H1 (cell line): ENCODE measurements at regions not wholly inside any gene's neighbourhood (a gene's known extent, or its start where the extent isn't known, plus 50 kb on each side); places are given as distances from the start of the nearest gene placed in this dataset.

ENCODE experiments used
- CEBPB ChIP-seq: IDR thresholded peaks from 2 replicates; pipeline ENCODE4 v1.6.1; 2012; ENCODE audit warnings: low read depth, low read length
- CTCF ChIP-seq, 3 experiments: IDR thresholded peaks; 1 replicate in 2 of 3; 2 replicates in 1 of 3; pipeline versions ENCODE4 v1.5.1 to v1.6.1; 2011; ENCODE audit warnings: low read length in 3 of 3, mild to moderate bottlenecking in 3 of 3, inconsistent platforms in 2 of 3, low read depth in 1 of 3, moderate library complexity in 1 of 3; ENCODE audit not compliant: insufficient read depth in 1 of 3; ENCODE audit errors: control extremely low read depth in 1 of 3
- EZH2 ChIP-seq: fragments of 200-600 bp; sonication (generic); IDR thresholded peaks from 2 replicates; pipeline ENCODE4 v1.7.1; 2012; ENCODE audit warnings: low read depth, mild to moderate bottlenecking, moderate library complexity, low read length, inconsistent platforms; ENCODE audit not compliant: severe bottlenecking
- POLR2A ChIP-seq, 2 experiments: IDR thresholded peaks; 1 replicate in 1 of 2; 2 replicates in 1 of 2; pipeline ENCODE4 v1.6.1; 2011; ENCODE audit warnings: low read depth in 2 of 2, low read length in 2 of 2, mild to moderate bottlenecking in 2 of 2; ENCODE audit errors: control extremely low read depth in 1 of 2
- RBBP5 ChIP-seq: IDR thresholded peaks from 2 replicates; pipeline ENCODE4 v1.7.1; 2012; ENCODE audit warnings: low read depth, mild to moderate bottlenecking, inconsistent platforms, low read length, moderate library complexity, borderline replicate concordance
- RNF2 ChIP-seq: fragments of 200-900, 300-1000 bp; sonication (generic); IDR thresholded peaks from 2 replicates; pipeline ENCODE4 v1.7.1; 2016; ENCODE audit warnings: borderline replicate concordance, low read depth, mild to moderate bottlenecking, antibody characterized with exemption, low read length; ENCODE audit not compliant: poor library complexity, severe bottlenecking; ENCODE audit errors: missing control alignments
- SIN3A ChIP-seq, 2 experiments: IDR thresholded peaks in 1 of 2; conservative IDR thresholded peaks in 1 of 2; 2 replicates each; pipeline ENCODE4 v1.6.1; 2011 to 2012; ENCODE audit warnings: low read length in 2 of 2, improper control_type of control experiment in 1 of 2, low read depth in 1 of 2, mild to moderate bottlenecking in 1 of 2
- TAF1 ChIP-seq: IDR thresholded peaks from 2 replicates; pipeline ENCODE4 v1.6.1; 2011; ENCODE audit warnings: mild to moderate bottlenecking, low read depth, low read length
- TCF12 ChIP-seq: IDR thresholded peaks from 2 replicates; pipeline ENCODE4 v1.6.1; 2011; ENCODE audit warnings: low read depth, mild to moderate bottlenecking, low read length
- TF ChIP-seq, protein P1 (sequence below): IDR thresholded peaks from 2 replicates; pipeline ENCODE4 v1.6.1; 2012; ENCODE audit warnings: inconsistent platforms

DNA sequence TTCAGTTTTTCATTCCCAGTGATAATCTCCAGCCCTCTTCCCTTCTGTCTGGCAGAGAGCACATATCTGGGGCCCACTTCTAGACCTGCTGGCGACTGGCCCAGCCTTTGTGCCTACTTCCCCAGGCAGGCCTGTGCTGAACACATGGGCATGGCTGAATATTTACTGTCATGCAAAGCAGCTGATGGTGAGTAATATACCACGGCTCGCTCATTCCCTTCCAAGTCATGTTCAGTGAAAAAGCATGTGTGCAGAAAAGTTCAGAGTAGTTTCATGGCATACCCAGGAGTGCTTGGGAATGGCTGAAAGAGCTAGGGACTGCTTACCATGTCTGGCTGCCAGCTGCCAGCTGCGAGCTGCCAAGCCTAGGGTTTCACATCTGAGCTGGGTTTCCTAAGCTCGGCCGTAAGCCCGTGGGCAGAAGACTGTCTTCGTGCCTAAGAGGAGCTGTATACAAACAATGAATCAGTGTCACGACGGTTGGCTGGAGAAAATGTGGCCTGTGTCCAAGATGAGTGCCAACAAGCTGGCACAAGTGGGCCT is 179.9 kb upstream of the PELI2 start:
- TF ChIP-seq, protein P1, sequence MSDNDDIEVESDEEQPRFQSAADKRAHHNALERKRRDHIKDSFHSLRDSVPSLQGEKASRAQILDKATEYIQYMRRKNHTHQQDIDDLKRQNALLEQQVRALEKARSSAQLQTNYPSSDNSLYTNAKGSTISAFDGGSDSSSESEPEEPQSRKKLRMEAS = no peak
- TF ChIP-seq SIN3A (conservative IDR thresholded peaks at IDR 0.05 in 1 of 2, IDR thresholded peaks at IDR 0.05 in 1 of 2; ENCODE audit: low read depth in 1 of 2, low read length in 2 of 2) (no peak), POLR2A (IDR thresholded peaks at IDR 0.05; ENCODE audit: control extremely low read depth in 1 of 2, low read depth in 2 of 2, low read length in 2 of 2) (no peak), CTCF (IDR thresholded peaks at IDR 0.05; ENCODE audit: control extremely low read depth in 1 of 3, insufficient read depth in 1 of 3, low read depth in 1 of 3, low read length in 3 of 3) (no peak), CEBPB (no peak), RNF2 (no peak), TAF1 (no peak), TCF12 (no peak), RBBP5 (no peak), EZH2 (no peak)
